HFFc6 (cell line): ENCODE measurements at regions not wholly inside any gene's neighbourhood (a gene's known extent, or its start where the extent isn't known, plus 50 kb on each side); places are given as distances from the start of the nearest gene placed in this dataset.
A peak's percentile ranks its signal among the peaks of the same experiment; 100 is the strongest.

Source experiments
- DNase-seq: peaks from one replicate; pipeline ENCODE4 v3.0.0-alpha.2; 2018
- H3K27ac Mint-ChIP-seq: 2 replicates; pipeline ENCODE4 v1.8.0; 2020; ENCODE audit warnings: mild to moderate bottlenecking, mixed read lengths
- H3K27me3 Mint-ChIP-seq: 2 replicates; pipeline ENCODE4 v1.8.0; 2021; ENCODE audit warnings: mild to moderate bottlenecking, moderate library complexity, mixed read lengths; ENCODE audit not compliant: insufficient read depth
- H3K36me3 Mint-ChIP-seq: 2 replicates; pipeline ENCODE4 v1.8.0; 2021; ENCODE audit warnings: low read depth, mixed read lengths
- H3K4me1 Mint-ChIP-seq: 2 replicates; pipeline ENCODE4 v1.8.0; 2020; ENCODE audit warnings: low read depth, mixed read lengths
- H3K4me3 Mint-ChIP-seq: 2 replicates; pipeline ENCODE4 v1.8.0; 2020; ENCODE audit warnings: mild to moderate bottlenecking, moderate library complexity, mixed read lengths
- H3K9me3 Mint-ChIP-seq: 2 replicates; pipeline ENCODE4 v1.8.0; 2020; ENCODE audit warnings: mild to moderate bottlenecking, mixed read lengths
- CTCF ChIP-seq: fragments of 200-600 bp; sonication (generic); IDR thresholded peaks from 2 replicates; pipeline ENCODE4 v1.5.0; 2021; ENCODE audit warnings: antibody characterized with exemption, mild to moderate bottlenecking

DNA sequence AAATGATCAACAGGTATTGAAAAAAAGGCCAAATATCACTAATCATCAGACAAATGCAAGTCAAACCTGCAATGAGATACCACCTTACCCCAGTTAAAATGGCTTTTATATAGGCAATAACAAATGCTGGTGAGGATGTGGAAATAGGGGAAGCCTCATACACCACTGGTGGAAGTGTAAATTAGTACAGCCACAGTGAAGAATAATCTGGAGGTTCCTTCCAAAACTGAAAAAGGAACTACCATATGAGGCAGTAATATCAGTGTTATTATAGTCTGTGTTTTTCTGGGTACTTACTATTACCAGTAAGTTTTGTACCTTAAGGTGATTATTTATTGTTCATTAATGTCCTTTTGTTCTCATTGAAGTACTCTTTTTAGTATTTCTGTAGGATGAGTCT, 201.3 kb downstream of the MRPL39 start:
- H3K4me3 Mint-ChIP-seq = no peak overlapping the region
- H3K9me3 Mint-ChIP-seq = peaks cover 4% of the 10 kb centered on the region
- H3K36me3 Mint-ChIP-seq = peaks cover 7% of the 10 kb centered on the region; the same call in 1 of the 2 replicates
- no peak for DNase-seq
- peaks cover 12% of the 10 kb centered on the region; the same call in 1 of the 2 replicates for H3K4me1 Mint-ChIP-seq
- H3K27me3 Mint-ChIP-seq = peaks cover 8% of the 10 kb centered on the region; the same call in 1 of the 2 replicates
- H3K27ac Mint-ChIP-seq = no peak overlapping the region
- TF ChIP-seq CTCF = no peak

DNA sequence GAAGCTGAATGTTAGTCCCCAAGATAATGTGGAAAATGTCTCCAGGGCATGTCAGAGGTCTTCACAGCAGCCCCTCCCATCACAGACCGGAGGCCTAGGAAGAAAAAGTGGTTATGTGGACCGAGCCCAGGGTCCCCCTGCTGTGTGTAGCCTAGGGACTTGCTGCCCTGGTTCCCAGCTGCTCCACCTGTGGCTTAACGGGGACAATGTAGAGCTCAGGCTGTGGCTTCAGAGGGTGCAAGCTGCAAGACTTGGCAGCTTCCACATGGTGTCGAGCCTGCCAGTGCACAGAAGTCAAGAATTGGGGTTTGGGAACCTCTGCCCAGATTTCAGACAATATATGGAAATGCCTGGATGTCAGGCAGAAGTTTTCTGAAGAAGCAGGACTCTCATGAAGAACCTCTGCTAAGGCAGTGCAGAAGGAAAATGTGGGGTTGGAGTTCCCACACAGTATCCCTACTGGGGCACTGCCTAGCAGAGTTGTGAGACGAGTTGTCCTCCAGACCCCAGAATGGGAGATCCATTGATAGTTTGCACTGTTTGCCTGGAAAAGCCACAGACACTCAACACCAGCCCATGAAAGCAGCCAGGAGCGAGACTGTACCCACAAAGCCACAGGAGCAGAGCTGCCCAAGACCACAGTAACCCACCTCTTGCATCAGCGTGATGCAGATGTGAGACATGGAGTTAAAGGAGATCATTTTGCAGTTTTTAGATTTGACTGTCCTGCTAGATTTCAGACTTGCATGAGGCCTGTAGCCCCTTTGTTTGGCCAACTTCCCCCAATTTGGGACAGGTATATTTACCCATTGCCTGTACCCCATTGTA, 204.9 kb downstream of the MRPL39 start:
- peaks cover 4% of the 10 kb centered on the region for H3K9me3 Mint-ChIP-seq
- no peak for TF ChIP-seq CTCF
- H3K4me3 Mint-ChIP-seq = no peak overlapping the region
- H3K27me3 Mint-ChIP-seq = peaks cover 8% of the 10 kb centered on the region; the same call in 1 of the 2 replicates
- no peak overlapping the region for H3K27ac Mint-ChIP-seq
- peaks cover 7% of the 10 kb centered on the region; the same call in 1 of the 2 replicates for H3K36me3 Mint-ChIP-seq
- DNase-seq = no peak
- H3K4me1 Mint-ChIP-seq = peaks cover 19% of the 10 kb centered on the region; the same call in 1 of the 2 replicates

DNA sequence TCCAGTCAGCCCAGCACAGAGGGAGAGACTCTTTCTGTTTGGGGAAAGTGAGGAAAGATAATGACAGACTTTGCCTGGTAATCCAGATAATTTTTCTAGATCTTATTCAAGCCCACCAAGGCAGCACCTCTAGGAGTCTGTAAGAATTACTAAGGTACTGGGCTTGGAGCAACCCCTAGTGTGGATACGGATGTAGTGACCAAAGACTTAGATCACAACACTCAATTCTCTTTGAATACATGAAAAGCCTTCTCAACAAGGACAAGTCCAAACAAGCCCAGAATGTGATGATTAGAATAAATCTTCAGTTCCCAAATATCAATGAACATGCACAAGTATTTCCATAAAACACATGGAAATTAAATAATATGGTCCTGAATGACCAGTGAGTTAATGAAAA, 206.9 kb downstream of the MRPL39 start:
- H3K27ac Mint-ChIP-seq = no peak overlapping the region; the same call in 1 of the 2 replicates
- no peak for DNase-seq

GRCh38 chr21:25398630-25399029, 208.7 kb downstream of the MRPL39 start:
- H3K4me3 Mint-ChIP-seq = no peak overlapping the region

More for the DNA sequence above, 206.9 kb downstream of the MRPL39 start:
- H3K4me3 Mint-ChIP-seq = no peak overlapping the region
- H3K4me1 Mint-ChIP-seq = peaks cover 17% of the 10 kb centered on the region; the same call in 1 of the 2 replicates
- peaks cover 4% of the 10 kb centered on the region for H3K9me3 Mint-ChIP-seq
- peak; percentile 10; the same call in 1 of the 2 replicates for TF ChIP-seq CTCF
- H3K36me3 Mint-ChIP-seq = peaks cover 7% of the 10 kb centered on the region; the same call in 1 of the 2 replicates
- H3K27me3 Mint-ChIP-seq = peaks cover 5% of the 10 kb centered on the region; the same call in 1 of the 2 replicates

GRCh38 chr21:25396135-25396711, 211.1 kb downstream of the MRPL39 start:
- Mint-ChIP-seq H3K4me3 (no peak overlapping the region), H3K36me3 (peaks cover 9% of the 10 kb centered on the region), H3K27ac (no peak overlapping the region), H3K27me3 (no peaks in the 10 kb centered on the region), H3K4me1 (peaks cover 24% of the 10 kb centered on the region; the same call in 1 of the 2 replicates), H3K9me3 (no peaks in the 10 kb centered on the region)
- DNase-seq = no peak
- TF ChIP-seq CTCF = no peak

More at GRCh38 chr21:25398630-25399029, 208.7 kb downstream of the MRPL39 start:
- peaks cover 5% of the 10 kb centered on the region; the same call in 1 of the 2 replicates for H3K27me3 Mint-ChIP-seq
- peaks cover 6% of the 10 kb centered on the region; the same call in 1 of the 2 replicates for H3K36me3 Mint-ChIP-seq
- H3K27ac Mint-ChIP-seq = no peak overlapping the region
- H3K9me3 Mint-ChIP-seq = no peaks in the 10 kb centered on the region; the same call in 1 of the 2 replicates
- no peak for DNase-seq
- TF ChIP-seq CTCF = no peak
- H3K4me1 Mint-ChIP-seq = peaks cover 17% of the 10 kb centered on the region; the same call in 1 of the 2 replicates
